ENCODE measurements at regions not wholly inside any gene's neighbourhood (a gene's known extent, or its start where the extent isn't known, plus 50 kb on each side); places are given as distances from the start of the nearest gene placed in this dataset.

DNA sequence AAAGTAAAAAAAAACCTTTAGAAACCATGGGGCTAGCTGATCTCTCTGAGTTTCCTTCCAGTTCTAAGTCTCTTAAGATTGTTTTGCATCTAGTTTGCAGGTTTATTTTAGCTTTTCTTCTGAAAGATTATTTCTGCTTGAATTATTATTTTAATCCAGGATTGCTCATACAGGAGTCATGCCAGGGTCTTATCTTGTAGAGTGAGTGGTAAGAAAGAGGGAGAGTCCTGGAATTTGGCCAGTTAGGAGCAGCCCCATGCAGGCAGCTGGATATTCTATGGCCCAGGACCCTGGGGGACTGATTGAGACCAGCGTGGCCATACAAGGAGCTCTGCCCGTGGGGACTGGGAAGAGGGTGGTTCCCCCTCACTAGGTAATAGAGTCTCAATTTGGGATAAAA is 178.9 kb upstream of the HEY2 start (continued):
- no peak for TF ChIP-seq E2F6 (IDR thresholded peaks at IDR 0.05)
- no peak for TF ChIP-seq YY1 (IDR thresholded peaks at IDR 0.05; ENCODE audit: low read depth, low read length)
- no peak for TF ChIP-seq JUN (IDR thresholded peaks at IDR 0.05; ENCODE audit: low read depth, low read length)
- no peak for TF ChIP-seq CBX8 (IDR thresholded peaks at IDR 0.05; ENCODE audit: borderline replicate concordance, low read depth, low read length)

Measured in H1 (cell line).